ENCODE measurements at regions not wholly inside any gene's neighbourhood (a gene's known extent, or its start where the extent isn't known, plus 50 kb on each side); places are given as distances from the start of the nearest gene placed in this dataset.

DNA sequence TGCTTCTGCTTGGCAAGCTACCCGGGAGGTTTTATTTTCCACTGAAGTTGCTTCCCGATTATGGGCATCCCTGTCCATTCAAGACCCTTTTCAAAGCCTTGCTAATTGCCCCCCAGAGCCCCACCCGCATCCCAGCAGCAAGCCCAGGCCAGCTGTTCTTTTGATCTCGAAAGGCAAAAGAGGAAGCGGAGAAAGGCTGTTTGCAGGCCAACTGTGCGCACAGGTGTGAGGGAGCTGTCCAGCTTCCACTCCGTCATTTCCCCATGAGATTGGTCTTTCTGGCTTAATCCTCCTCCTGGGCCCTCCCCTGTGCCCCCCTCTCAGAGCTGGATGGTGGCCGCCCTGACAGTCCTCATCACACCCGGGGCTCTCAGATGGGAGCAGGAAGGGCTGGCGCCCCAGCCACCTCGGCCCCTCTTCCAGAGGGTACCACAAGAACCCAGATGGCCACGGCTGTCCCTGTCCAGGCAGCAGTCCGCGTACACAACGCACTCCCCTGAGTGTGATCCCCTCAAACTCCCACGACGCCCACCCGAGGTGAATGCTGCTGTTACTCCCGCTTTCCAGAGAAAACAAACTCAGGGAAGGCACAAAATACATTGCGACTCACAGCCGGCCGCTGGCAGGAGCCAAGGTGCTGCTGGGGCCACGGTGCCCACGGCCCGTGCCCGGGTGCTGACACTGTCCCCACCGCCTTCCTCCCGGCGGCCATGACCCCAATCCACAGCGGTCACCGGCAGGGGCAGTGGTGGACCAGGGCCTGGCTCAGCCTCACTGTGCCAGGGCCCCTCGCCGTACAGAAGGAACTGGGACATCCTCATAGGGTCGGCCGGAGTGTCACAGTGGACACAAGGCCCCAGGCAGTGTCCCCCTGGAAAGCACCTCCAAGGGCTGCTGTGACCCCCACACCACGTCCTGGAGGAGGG lies 121.9 kb downstream of the CRYAA start:
- Histone ChIP-seq H3K27me3 (ENCODE audit: insufficient read depth, low read length) (no peaks in the 10 kb centered on the region), H3K79me2 (ENCODE audit: insufficient read depth, low read length) (no peaks in the 10 kb centered on the region), H3K4me3 (replicated peaks in 1 of 2; ENCODE audit: low read depth in 1 of 2, low read length in 2 of 2) (no peak overlapping the region), H3K9me3 (ENCODE audit: control insufficient read depth in 1 of 2, insufficient read depth in 1 of 2, low read depth in 1 of 2, low read length in 2 of 2) (peaks cover 0 to 8% of the 10 kb centered on the region in 2 experiments; a peak in 1 of 4 replicates), H3K9me2 (ENCODE audit: insufficient read depth) (no peaks in the 10 kb centered on the region), H3K4me2 (ENCODE audit: low read length) (no peak overlapping the region), H3K27ac (ENCODE audit: low read depth, low read length) (no peak overlapping the region), H2AFZ (ENCODE audit: low read depth, low read length, poor library complexity, severe bottlenecking) (no peak overlapping the region), H3K4me1 (ENCODE audit: control insufficient read depth in 1 of 2, insufficient read depth in 2 of 2, low read length in 2 of 2) (no peaks in the 10 kb centered on the region), H3K9ac (ENCODE audit: low read length) (no peak overlapping the region), H3K36me3 (ENCODE audit: control insufficient read depth in 1 of 2, insufficient read depth in 2 of 2, low read length in 2 of 2) (no peaks in the 10 kb centered on the region), H4K20me1 (ENCODE audit: insufficient read depth) (no peaks in the 10 kb centered on the region)
- intact Hi-C loops (cut with micrococcal nuclease) = no loop called here
- no TSS peak for BruUV-seq (replicated peaks)
- ATAC-seq (no peak), DNase-seq (ENCODE audit: low read depth, low spot score) (no peak)
- ChIA-PET CTCF (no interaction called here), POLR2A (no interaction called here), RAD21 (ENCODE audit: low non-redundant PET in 1 of 2, low total read pairs in 2 of 2, uncharacterized antibody in 2 of 2, unreplicated experiment in 2 of 2) (no interaction called here)
- TF ChIP-seq, protein P1, sequence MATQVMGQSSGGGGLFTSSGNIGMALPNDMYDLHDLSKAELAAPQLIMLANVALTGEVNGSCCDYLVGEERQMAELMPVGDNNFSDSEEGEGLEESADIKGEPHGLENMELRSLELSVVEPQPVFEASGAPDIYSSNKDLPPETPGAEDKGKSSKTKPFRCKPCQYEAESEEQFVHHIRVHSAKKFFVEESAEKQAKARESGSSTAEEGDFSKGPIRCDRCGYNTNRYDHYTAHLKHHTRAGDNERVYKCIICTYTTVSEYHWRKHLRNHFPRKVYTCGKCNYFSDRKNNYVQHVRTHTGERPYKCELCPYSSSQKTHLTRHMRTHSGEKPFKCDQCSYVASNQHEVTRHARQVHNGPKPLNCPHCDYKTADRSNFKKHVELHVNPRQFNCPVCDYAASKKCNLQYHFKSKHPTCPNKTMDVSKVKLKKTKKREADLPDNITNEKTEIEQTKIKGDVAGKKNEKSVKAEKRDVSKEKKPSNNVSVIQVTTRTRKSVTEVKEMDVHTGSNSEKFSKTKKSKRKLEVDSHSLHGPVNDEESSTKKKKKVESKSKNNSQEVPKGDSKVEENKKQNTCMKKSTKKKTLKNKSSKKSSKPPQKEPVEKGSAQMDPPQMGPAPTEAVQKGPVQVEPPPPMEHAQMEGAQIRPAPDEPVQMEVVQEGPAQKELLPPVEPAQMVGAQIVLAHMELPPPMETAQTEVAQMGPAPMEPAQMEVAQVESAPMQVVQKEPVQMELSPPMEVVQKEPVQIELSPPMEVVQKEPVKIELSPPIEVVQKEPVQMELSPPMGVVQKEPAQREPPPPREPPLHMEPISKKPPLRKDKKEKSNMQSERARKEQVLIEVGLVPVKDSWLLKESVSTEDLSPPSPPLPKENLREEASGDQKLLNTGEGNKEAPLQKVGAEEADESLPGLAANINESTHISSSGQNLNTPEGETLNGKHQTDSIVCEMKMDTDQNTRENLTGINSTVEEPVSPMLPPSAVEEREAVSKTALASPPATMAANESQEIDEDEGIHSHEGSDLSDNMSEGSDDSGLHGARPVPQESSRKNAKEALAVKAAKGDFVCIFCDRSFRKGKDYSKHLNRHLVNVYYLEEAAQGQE (IDR thresholded peaks at IDR 0.05; ENCODE audit: low read depth) = 0 out of 2 replicates have a peak, but pooled peaks have one; percentile 7
- no peak for TF ChIP-seq JUND (IDR thresholded peaks at IDR 0.05)

- Histone ChIP-seq H2AFZ (ENCODE audit: low read depth, low read length, poor library complexity, severe bottlenecking) (no peak overlapping the region), H3K27me3 (ENCODE audit: insufficient read depth, low read length) (no peaks in the 10 kb centered on the region), H3K4me3 (replicated peaks in 1 of 2; ENCODE audit: low read depth in 1 of 2, low read length in 2 of 2) (no peak overlapping the region), H3K27ac (ENCODE audit: low read depth, low read length) (no peak overlapping the region), H3K4me2 (ENCODE audit: low read length) (no peak overlapping the region), H3K79me2 (ENCODE audit: insufficient read depth, low read length) (no peaks in the 10 kb centered on the region), H3K9me3 (ENCODE audit: control insufficient read depth in 1 of 2, insufficient read depth in 1 of 2, low read depth in 1 of 2, low read length in 2 of 2) (peaks cover 0 to under 1% of the 10 kb centered on the region in 2 experiments; a peak in 1 of 4 replicates), H3K4me1 (ENCODE audit: control insufficient read depth in 1 of 2, insufficient read depth in 2 of 2, low read length in 2 of 2) (no peaks in the 10 kb centered on the region), H3K36me3 (ENCODE audit: control insufficient read depth in 1 of 2, insufficient read depth in 2 of 2, low read length in 2 of 2) (no peaks in the 10 kb centered on the region), H4K20me1 (ENCODE audit: insufficient read depth) (no peaks in the 10 kb centered on the region), H3K9ac (ENCODE audit: low read length) (no peak overlapping the region), H3K9me2 (ENCODE audit: insufficient read depth) (no peaks in the 10 kb centered on the region)
- ChIA-PET CTCF (no interaction called here), RAD21 (ENCODE audit: low non-redundant PET in 1 of 2, low total read pairs in 2 of 2, uncharacterized antibody in 2 of 2, unreplicated experiment in 2 of 2) (no interaction called here), POLR2A (no interaction called here)
- intact Hi-C loops (cut with micrococcal nuclease) = no loop called here
- no TSS peak for BruUV-seq (replicated peaks)
- no peak for DNase-seq (ENCODE audit: low read depth, low spot score)
- ATAC-seq = no peak
- TF ChIP-seq ELF1 (IDR thresholded peaks at IDR 0.05; ENCODE audit: borderline replicate concordance, low read depth) (no peak), TCF7L2 (IDR thresholded peaks at IDR 0.05; ENCODE audit: borderline replicate concordance, extremely low read depth, insufficient read depth, insufficient read length) (no peak), POLR2A (IDR thresholded peaks at IDR 0.05; ENCODE audit: borderline replicate concordance, extremely low read depth, insufficient read depth, insufficient read length) (no peak), JUND (IDR thresholded peaks at IDR 0.05) (no peak), EZH2phosphoT487 (IDR thresholded peaks at IDR 0.05; ENCODE audit: borderline replicate concordance) (no peak), RAD21 (IDR thresholded peaks at IDR 0.05; ENCODE audit: low read depth) (no peak), SP1 (IDR thresholded peaks at IDR 0.05; ENCODE audit: low read depth) (no peak), ZNF274 (IDR thresholded peaks at IDR 0.05; ENCODE audit: low read depth, low read length) (no peak), EZH2 (IDR thresholded peaks at IDR 0.05) (no peak)
- TF ChIP-seq, protein P1 (IDR thresholded peaks at IDR 0.05; ENCODE audit: low read depth) = no peak
Observed at GRCh38 chr21:43289966-43290365, 121.2 kb downstream of the CRYAA start.

All from HCT116 (cell line).